HUES6 (cell line): ENCODE measurements at regions not wholly inside any gene's neighbourhood (a gene's known extent, or its start where the extent isn't known, plus 50 kb on each side); places are given as distances from the start of the nearest gene placed in this dataset.
A peak's percentile ranks its signal among the peaks of the same experiment; 100 is the strongest.

Experiments
- H3K27ac ChIP-seq: 2 replicates; pipeline ENCODE4 v1.7.0; 2013; ENCODE audit warnings: low read depth, mild to moderate bottlenecking, low read length, inconsistent platforms
- H3K27me3 ChIP-seq: 2 replicates; pipeline ENCODE4 v1.6.1; 2013; ENCODE audit warnings: low read length; ENCODE audit not compliant: control insufficient read depth, insufficient read depth
- H3K36me3 ChIP-seq: 2 replicates; pipeline ENCODE4 v1.6.1; 2013; ENCODE audit warnings: low read length; ENCODE audit not compliant: control insufficient read depth, insufficient read depth
- H3K4me1 ChIP-seq: 2 replicates; pipeline ENCODE4 v1.6.1; 2013; ENCODE audit warnings: low read length; ENCODE audit not compliant: control insufficient read depth, insufficient read depth
- H3K4me3 ChIP-seq: 2 replicates; pipeline ENCODE4 v1.5.1; 2013; ENCODE audit warnings: low read depth, low read length
- H3K9ac ChIP-seq: one replicate; pipeline ENCODE4 v1.6.1; 2013; ENCODE audit warnings: mild to moderate bottlenecking, low read length
- H3K9me3 ChIP-seq: 2 replicates; pipeline ENCODE4 v1.6.1; 2013; ENCODE audit warnings: low read depth, low read length; ENCODE audit not compliant: control insufficient read depth, insufficient read depth

- Histone ChIP-seq H3K27ac (no peak overlapping the region), H3K4me1 (peaks cover 4% of the 10 kb centered on the region; the same call in 1 of the 2 replicates), H3K27me3 (no peaks in the 10 kb centered on the region), H3K4me3 (no peak overlapping the region), H3K9me3 (no peaks in the 10 kb centered on the region), H3K9ac (no peak overlapping the region), H3K36me3 (no peaks in the 10 kb centered on the region)
Measured at GRCh38 chr13:75231235-75231634, 250.7 kb downstream of the TBC1D4 start.

DNA sequence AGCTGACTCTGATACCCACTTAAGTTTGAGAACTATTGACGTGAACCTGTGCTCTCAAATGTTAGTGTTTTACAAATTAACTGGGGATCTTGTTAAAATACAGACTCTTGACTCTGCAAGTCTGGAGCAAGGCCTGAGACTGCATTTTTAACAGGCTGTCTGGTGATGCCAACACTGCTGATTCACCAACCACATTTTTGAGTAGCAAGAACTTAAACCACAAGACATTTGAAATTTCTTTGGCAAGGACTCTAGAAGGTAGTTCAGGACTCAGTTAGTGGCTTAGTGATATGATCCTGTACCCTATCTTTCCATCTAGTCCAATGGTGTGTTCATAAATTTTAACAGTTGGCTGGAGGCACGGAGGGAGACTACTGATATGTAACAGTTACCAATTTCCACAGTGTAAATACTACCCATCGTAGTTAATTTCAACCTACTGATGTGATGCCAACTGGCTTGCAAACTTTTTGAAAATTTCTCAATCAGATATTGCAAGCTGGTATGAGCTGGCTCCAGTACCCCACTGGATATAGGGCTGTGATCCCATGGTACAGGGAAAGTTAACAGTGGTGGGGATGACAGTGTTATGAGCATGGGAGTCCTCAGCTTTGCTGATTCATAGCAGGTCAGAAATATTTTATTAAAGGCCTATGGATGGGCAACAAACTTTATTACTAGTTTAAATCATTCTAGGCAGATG is 255.1 kb downstream of the TBC1D4 start:
- H3K4me1 ChIP-seq = peaks cover 5% of the 10 kb centered on the region; the same call in 1 of the 2 replicates
- no peaks in the 10 kb centered on the region for H3K9me3 ChIP-seq
- H3K9ac ChIP-seq = no peak overlapping the region
- H3K27me3 ChIP-seq = no peaks in the 10 kb centered on the region; the same call in 1 of the 2 replicates
- no peak overlapping the region for H3K4me3 ChIP-seq
- H3K36me3 ChIP-seq = no peaks in the 10 kb centered on the region
- no peak overlapping the region for H3K27ac ChIP-seq

DNA sequence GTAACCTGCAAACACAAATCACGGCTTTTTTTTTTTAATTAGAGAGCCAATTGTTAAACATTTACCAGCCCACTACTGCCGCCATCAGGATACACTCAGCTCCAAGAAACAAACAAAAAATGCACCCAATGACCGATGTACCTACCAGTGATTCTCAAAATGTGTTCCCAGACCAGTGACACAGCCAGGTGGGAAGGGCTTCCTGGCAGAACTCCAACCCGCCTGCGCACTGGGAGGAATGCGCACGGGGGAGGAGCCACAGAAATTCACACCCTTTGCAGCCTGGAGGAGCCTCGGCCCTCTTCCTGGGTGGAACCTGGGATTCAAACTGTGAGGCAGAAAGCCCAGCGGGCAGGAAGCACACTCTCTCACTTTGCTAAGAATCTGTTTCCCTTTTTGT is 255.9 kb downstream of the TBC1D4 start:
- Histone ChIP-seq H3K27ac (no peak overlapping the region), H3K4me3 (no peak overlapping the region), H3K9ac (no peak overlapping the region), H3K27me3 (peaks cover under 1% of the 10 kb centered on the region; the same call in 1 of the 2 replicates), H3K36me3 (no peaks in the 10 kb centered on the region), H3K9me3 (no peaks in the 10 kb centered on the region; the same call in 1 of the 2 replicates), H3K4me1 (peaks cover 5% of the 10 kb centered on the region; the same call in 1 of the 2 replicates)

DNA sequence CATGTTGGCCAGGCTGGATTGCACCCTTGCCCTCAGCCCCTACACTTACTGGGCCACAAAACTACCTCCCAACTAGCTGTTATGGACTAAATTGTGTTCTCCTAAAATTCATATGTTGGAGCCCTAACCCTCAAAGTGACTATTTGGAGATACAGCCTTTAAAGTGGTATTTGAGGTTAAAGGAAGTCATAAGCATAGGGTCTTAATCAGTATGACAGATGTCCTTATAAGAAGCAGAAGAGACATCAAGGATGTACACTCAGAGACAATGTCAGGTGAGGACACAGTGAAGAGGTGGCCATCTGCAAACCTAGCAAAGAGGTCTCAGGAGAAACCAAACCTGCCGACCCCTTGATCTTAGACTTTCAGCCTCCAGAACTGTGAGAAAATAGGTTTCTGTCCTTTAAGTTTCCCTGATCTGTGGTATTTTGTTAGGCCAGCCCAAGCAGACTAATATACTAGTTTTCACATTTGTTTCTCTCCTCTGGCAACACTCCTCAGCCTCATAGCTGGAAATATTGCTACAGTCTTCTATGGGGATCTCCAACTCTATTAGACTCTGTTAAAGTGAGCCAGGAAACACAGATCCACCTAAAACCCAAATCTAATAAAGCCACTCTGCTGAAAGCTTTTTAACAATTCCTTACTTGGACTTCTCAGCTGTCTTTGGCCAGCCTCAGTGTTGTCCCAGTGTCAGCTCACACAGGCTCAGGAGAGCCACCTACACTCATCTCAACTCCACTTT is 256.5 kb downstream of the TBC1D4 start:
- Histone ChIP-seq H3K4me3 (no peak overlapping the region), H3K27ac (no peak overlapping the region), H3K36me3 (no peaks in the 10 kb centered on the region), H3K27me3 (peaks cover 6% of the 10 kb centered on the region; the same call in 1 of the 2 replicates), H3K4me1 (peaks cover 5% of the 10 kb centered on the region; the same call in 1 of the 2 replicates), H3K9me3 (no peaks in the 10 kb centered on the region; the same call in 1 of the 2 replicates), H3K9ac (no peak overlapping the region)

- Histone ChIP-seq H3K27me3 (peaks cover 13% of the 10 kb centered on the region; the same call in 1 of the 2 replicates), H3K27ac (no peak overlapping the region), H3K36me3 (no peaks in the 10 kb centered on the region), H3K9ac (no peak overlapping the region), H3K4me1 (peaks cover 8% of the 10 kb centered on the region; the same call in 1 of the 2 replicates), H3K9me3 (no peaks in the 10 kb centered on the region; the same call in 1 of the 2 replicates), H3K4me3 (no peak overlapping the region)
Measured at GRCh38 chr13:75224053-75224742, 257.8 kb downstream of the TBC1D4 start.

DNA sequence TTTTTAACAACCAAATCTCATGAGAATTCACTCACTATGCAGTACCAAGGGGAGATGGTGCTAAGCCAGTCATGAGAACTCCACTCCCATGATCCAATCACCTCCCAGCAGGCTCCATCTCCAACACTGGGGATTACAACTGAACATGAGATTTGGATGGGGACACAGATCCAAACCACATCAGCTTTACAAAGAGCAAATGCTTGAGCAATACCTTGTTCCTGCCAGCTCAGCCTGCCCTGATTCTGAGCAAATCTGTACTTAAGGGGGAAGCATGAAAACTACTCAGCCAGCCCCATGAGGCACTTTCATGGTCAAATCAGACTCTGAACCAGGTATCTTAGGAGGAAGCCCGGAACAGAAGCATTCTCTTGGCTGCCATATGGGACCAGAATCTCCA is 259.9 kb downstream of the TBC1D4 start:
- Histone ChIP-seq H3K9ac (no peak overlapping the region), H3K36me3 (no peaks in the 10 kb centered on the region), H3K4me3 (no peak overlapping the region), H3K9me3 (no peaks in the 10 kb centered on the region; the same call in 1 of the 2 replicates), H3K27me3 (peaks cover 13% of the 10 kb centered on the region; the same call in 1 of the 2 replicates), H3K4me1 (peaks cover 8% of the 10 kb centered on the region; the same call in 1 of the 2 replicates), H3K27ac (no peak overlapping the region)

DNA sequence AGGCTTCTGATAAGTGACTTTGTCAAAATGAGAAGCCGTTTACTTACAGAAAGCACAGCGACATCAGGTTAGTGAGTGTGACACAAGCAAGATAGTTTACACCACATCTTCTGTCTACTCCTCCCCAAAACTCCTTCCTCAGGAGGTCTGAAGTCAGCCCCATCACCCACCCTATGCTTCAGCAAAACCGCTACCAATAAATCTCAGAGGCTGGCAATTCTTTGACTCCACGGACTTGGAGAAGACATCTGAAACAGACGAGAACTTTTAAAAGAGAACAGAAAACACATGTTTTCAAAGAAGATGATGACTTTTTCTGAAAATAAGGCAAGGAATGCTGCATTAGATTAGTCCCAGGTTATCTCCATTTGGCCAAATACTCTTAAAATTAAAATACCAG is 261.1 kb downstream of the TBC1D4 start:
- Histone ChIP-seq H3K9ac (no peak overlapping the region), H3K4me1 (0 out of 2 replicates have a peak, but pooled peaks cover 2% of the 10 kb centered on the region), H3K27me3 (peaks cover 13% of the 10 kb centered on the region; the same call in 1 of the 2 replicates), H3K36me3 (no peaks in the 10 kb centered on the region), H3K9me3 (no peaks in the 10 kb centered on the region; the same call in 1 of the 2 replicates), H3K27ac (no peak overlapping the region), H3K4me3 (no peak overlapping the region)

DNA sequence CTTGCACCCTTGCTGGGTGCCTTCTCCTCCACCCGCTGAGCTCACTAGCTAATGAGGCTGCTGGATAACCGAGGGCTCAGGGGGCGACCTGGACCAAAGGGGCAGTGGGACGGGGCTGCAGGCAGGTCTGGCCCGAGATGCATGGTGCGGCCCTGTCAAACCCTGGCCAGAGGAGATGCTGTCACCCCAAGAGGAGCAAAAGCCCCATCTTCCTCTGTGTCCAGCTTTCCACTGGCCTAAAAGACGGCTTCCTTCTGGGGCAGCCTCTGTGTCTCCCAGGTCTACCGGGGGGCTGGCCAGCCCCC is 261.8 kb downstream of the TBC1D4 start:
- Histone ChIP-seq H3K27ac (no peak overlapping the region), H3K4me1 (0 out of 2 replicates have a peak, but pooled peaks cover 2% of the 10 kb centered on the region), H3K27me3 (peaks cover 13% of the 10 kb centered on the region; the same call in 1 of the 2 replicates), H3K9me3 (no peaks in the 10 kb centered on the region; the same call in 1 of the 2 replicates), H3K36me3 (no peaks in the 10 kb centered on the region), H3K9ac (peak overlapping the region; percentile 17), H3K4me3 (peak overlapping the region; percentile 52)

DNA sequence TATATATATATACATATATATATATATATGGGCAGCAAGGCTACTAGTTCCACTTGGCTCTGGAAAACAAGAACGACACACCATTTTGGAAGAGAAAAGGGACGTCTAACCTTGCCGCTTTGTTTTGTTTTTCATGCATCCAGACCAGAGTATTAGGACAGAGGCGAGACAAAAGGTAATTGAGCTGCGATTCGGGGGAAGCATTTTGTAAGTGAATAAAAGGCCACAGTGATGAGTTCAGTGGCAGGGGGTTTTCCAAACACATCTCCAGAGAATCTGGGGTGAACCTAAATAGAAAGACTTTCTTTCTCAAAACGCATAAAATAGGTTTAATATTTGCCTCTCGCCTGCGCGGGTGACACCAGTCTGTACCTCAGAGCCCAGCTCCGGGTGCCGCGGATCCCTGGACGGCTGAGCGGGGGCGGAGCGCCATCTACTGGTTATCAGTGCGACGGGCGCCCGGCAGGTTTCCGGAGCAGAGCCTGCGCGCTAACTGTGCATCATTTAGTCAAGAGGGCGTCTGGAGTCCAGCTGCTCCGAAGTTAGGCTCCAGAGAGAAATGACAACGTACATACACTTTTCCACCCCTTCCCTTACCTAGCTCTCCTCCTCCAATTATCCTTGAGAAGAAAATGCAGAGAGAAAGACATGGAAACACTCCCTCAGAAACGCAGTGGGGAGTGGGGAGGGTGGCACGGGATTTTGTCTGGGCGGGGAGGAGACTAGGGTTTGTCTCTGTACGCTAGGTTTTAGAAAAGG is 262.3 kb downstream of the TBC1D4 start:
- Histone ChIP-seq H3K27ac (no peak overlapping the region), H3K4me3 (peak overlapping the region; percentile 52), H3K36me3 (no peaks in the 10 kb centered on the region), H3K9ac (peak overlapping the region; percentile 17), H3K4me1 (0 out of 2 replicates have a peak, but pooled peaks cover 2% of the 10 kb centered on the region), H3K9me3 (no peaks in the 10 kb centered on the region; the same call in 1 of the 2 replicates), H3K27me3 (peaks cover 13% of the 10 kb centered on the region; the same call in 1 of the 2 replicates)

- Histone ChIP-seq H3K9me3 (no peaks in the 10 kb centered on the region; the same call in 1 of the 2 replicates), H3K9ac (no peak overlapping the region), H3K4me1 (0 out of 2 replicates have a peak, but pooled peaks cover 2% of the 10 kb centered on the region), H3K27ac (no peak overlapping the region), H3K36me3 (no peaks in the 10 kb centered on the region), H3K4me3 (no peak overlapping the region), H3K27me3 (peaks cover 13% of the 10 kb centered on the region; the same call in 1 of the 2 replicates)
Measured at GRCh38 chr13:75217949-75218348, 264.0 kb downstream of the TBC1D4 start.
